GM19397 (cell line): ENCODE measurements at regions not wholly inside any gene's neighbourhood (a gene's known extent, or its start where the extent isn't known, plus 50 kb on each side); places are given as distances from the start of the nearest gene placed in this dataset.
"Not testable (repeated sequence)": the region's sequence is repeated elsewhere in the genome, so short reads cannot be mapped to it uniquely, and the experiment has no call there.

ENCODE experiments used
- ATAC-seq: cut with Tn5 transposase; IDR thresholded peaks from one replicate; pipeline ENCODE4 v1.9.1; 2021; ENCODE audit warnings: mild to moderate bottlenecking, moderate library complexity; ENCODE audit not compliant: unreplicated experiment

GRCh38 chr7:35853194-35853593 is 52.3 kb downstream of the SEPTIN7 start:
- ATAC-seq = not testable (repeated sequence)

GRCh38 chr7:35854311-35854710 is 53.5 kb downstream of the SEPTIN7 start:
- ATAC-seq = no peak

DNA sequence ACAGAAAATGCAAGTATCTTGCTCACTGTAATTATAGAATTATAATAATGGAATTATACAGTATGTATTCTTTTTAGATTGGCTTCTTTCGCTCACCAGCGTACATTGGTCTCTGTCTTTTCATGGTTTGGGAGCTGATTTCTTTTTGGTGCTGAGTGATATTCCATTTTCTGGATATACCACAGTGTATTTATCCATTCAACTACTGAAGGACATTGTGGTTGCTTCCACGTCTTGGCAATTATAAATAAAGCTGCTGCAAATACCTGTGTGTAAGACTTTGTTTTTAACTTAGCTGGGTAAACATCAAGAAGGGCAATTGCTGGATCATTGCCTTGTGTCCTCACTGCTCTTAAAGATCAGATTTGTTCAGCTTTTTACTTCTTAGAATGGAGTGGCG is 55.3 kb downstream of the SEPTIN7 start:
- no peak for ATAC-seq

DNA sequence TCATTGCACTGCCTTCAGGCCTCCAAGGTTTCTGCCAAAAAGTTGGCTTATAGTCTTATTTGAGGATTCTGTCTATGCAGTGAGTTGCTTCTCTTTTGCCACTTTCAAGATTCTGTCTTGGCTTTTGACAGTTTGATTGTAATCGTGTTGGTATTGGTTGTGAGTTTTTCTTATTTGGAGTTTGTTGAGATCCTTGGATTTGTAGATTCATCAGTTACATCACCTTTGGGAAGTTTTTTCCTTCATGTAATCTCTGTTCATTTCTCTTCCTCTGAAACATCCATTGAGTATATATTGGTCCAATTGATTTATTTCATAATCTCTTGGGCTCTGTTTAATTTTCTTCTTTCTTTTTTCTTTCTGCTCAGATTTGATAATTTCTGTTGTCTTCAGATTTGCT is 59.8 kb downstream of the SEPTIN7 start:
- ATAC-seq = no peak

DNA sequence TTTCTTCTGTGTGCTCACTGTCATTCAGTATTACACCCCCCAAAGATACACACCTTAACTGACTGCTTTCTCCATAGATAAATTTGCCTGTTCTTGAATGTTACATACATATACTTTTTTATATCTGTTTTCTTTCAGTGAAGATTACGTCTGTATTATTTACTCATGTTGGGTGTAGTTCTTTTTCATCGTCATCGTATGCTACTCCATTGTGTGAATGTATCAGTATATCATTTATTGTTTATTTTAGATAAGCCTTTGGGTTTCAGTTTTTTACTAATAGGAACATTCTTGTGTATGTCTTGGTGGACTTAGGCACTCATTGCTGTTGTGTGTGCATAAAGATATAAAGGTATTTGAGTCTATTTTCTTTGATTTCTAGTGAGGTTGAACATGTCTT is 64.4 kb downstream of the SEPTIN7 start:
- ATAC-seq = no peak

DNA sequence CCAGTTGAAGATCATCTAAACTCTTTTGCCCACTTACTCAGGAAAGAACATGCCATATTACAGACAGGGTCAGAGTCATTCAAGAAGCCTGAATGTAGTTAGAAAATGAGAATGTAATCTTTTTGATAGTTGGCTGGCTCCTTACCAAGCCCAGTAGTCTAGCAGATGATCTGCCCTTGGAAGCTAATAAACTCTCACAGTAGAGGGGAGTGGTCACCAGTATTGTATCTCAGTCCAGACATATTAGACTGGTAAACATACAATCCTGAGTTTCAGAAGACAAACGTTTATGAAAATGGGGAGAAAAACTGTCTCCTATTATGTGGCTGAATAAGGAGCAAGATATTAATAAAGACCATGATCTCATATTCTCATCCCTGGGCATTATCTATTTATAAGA is 65.3 kb downstream of the SEPTIN7 start:
- ATAC-seq = no peak

DNA sequence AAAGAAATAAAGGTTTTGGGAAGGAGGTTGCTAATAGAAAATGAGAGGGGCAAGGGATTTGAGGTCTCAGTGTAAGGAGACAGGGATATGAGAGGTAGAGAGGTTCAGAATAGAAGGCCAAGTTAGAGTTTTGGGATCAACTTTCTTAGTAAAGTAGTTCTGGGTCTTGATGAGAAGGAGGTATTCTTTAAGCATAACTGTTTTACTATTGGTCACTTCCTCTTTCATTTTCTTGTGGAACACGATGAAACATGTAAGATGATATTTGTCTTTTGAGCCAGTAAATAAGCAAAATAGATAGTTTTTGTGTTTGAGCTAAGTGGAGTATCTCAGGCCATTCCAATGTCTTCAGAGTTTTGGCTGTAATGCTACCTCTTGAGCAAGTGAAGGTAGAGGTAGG is 68.3 kb downstream of the SEPTIN7 start:
- ATAC-seq = not testable (repeated sequence)

GRCh38 chr7:35869810-35870209 is 69.0 kb downstream of the SEPTIN7 start:
- ATAC-seq = no peak

DNA sequence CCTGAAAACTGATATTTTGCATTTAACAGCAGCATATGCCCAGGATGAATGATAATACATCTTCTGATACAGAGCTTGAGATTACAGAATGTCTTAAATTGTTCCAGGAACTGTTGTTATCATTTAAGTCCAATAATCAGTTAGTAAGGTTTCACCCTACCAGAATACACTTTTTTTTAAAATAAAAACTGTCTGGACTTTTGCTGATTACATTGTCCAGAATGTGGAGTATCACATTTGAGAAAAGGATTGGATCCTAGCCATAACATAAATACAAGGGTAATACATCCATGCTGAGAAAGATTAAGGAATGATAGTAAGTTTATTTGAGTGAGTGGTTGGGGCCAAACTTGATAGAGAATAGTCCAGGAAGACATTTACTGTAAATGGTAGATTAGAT is 71.0 kb downstream of the SEPTIN7 start:
- no peak for ATAC-seq

DNA sequence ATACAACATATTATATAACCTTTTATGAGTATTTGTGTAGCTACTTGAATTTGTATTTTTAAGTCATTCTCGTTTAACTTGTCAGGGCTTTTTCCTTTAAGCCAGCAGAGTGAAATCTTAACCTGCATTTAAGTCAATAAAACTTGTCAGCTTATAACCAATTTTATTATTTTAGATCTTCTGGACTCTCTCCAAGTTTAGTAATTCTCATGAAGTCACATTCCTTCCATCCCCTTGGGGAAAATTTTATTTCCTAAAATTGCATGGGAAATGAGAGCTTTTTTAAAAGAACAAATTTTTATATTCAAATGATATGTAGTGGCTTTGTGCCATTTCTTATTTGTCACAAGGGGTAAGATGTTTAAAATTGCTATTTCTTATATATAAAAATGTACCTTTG is 74.0 kb downstream of the SEPTIN7 start:
- ATAC-seq = no peak

- ATAC-seq = no peak
Measured at GRCh38 chr7:35875292-35875691, 74.4 kb downstream of the SEPTIN7 start.

- ATAC-seq = no peak
Measured at GRCh38 chr7:35878351-35878750, 77.5 kb downstream of the SEPTIN7 start.

DNA sequence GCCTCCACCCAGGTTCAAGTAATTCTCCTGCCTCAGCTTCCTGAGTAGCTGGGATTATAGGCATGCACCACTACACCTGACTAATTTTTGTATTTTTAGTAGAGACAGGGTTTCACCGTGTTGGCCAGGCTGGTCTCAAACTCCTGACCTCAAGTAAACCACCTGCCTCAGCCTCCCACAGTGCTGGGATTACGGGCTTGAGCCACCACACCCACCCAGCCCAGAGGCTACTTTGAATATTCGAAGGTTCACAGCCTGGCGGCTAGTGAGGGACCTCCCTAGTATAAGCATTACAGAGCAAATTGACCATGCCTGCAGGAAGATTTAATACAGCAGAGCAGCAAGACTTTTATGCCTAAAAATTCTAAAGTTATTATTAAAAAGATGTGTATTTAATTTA is 86.6 kb downstream of the SEPTIN7 start:
- not testable (repeated sequence) for ATAC-seq

GRCh38 chr7:35889001-35889400 is 88.1 kb downstream of the SEPTIN7 start:
- no peak for ATAC-seq

DNA sequence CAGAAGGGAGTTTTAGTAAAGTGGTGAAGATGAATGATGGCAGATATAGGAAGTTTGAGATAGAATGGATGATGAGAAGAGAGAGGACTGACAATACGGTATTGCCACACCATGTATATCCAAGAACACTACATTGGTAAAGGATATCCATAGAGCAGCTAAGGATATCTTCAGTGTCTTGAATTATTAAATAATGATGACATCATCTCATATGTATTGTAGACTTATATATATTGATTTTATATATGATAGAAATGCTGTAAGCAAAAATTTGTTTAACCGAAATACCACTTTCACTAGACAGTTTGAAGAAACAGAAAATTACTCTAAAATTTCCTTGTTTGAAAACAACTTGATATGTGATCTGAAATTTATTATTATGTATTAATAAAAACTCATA is 89.0 kb downstream of the SEPTIN7 start:
- ATAC-seq = no peak

DNA sequence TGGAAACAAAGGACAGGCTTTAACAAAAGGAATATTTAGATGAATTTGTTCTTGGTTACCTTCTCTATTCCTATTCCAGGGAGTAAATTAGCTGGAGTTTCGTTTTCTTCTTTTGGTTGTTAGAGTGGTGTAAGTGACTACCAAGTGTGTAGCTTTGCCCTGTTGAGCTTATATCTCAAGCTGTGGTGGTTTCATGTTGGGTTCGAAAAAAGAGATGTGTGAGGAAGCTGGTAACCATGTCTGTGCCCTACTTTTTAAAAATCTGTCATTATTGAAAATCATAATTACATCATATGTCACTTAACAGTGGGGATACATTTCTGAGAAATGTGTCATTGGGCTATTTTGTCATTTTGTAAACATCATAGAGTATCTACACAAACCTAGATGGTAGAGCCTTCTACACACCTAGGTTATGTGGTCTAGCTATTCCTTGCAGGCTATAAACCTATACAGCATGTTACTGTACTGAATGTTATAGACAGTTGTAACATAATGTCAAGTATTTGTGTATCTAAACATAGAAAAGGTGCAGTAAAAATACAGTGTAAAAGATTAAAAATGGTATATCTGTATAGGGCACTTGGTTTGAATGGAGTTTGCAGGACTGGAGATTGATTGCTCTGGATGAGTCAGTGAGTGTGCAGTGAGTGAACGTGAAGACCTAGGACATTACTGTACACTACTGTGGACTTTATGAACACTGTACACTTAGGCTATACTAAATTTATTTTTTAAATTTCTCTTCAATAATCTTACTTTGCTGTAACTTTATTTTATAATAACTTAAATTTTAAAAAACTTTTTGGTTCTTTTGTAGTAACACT is 90.4 kb downstream of the SEPTIN7 start:
- ATAC-seq = no peak

DNA sequence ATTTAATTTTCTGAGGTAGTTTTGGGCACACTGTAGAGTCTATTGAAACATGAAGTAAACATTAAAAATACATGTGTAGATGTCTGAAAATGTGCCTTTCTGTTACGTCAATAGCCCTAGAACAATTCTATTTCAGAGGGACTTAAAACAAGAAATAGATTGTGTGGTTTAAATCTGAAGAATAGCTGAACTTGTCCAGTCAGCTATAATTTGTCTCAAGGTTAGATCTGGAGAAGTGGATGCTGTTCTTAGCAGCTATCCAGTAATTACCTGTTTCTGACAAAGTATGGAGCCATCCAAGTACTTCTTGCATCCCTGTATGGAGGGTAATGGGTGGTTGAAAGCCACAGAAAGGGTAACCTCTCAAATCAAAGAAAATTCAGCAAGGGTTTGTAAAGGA is 92.8 kb downstream of the SEPTIN7 start:
- no peak for ATAC-seq

- no peak for ATAC-seq
Measured at GRCh38 chr7:35894721-35895120, 93.9 kb downstream of the SEPTIN7 start.

DNA sequence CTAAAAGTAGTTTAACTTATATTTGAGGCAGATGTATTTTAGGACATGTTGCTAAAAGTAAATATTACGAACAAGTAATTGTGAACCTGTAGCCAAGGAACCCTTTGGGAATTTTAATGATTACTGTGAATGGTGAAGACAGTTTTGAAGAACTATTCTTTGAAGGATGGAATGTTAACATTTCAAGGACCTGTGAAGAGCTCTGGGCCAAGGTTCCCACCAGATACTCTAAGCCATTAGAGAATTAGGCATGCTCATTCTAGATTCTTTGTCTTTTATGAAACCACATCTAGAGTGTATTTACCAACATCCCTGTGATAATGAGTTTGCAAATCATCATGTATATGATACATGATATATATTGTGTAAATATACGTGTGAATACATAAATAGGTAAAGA is 99.8 kb downstream of the SEPTIN7 start:
- no peak for ATAC-seq

DNA sequence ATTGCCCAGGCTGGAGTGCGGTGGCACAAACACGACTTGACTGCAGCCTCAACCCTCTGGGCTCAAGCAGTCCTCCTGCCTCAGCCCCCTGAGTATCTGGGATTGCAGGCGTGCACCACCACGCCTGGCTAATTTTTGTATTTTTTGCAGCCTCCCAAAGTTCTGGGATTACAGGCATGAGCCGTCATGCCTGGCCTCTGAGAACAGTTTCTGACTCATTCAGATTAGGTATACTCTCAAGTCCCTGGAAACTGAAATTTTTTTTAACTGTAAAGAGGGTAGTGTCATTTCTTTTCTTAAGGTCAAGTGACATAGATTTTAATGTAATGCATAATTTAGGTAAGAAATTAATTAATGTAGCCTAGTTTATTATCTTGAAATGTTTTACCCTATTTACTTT is 104.7 kb downstream of the SEPTIN7 start:
- no peak for ATAC-seq

GRCh38 chr7:35906191-35906908 is 105.5 kb downstream of the SEPTIN7 start:
- ATAC-seq = peak; percentile 80
